Tibial nerve (tissue), 4 donors: ENCODE measurements at regions not wholly inside any gene's neighbourhood (a gene's known extent, or its start where the extent isn't known, plus 50 kb on each side); places are given as distances from the start of the nearest gene placed in this dataset.
"Not testable (repeated sequence)": the region's sequence is repeated elsewhere in the genome, so short reads cannot be mapped to it uniquely, and the experiment has no call there.

ENCODE experiments used
- DNase-seq, 2 donors: peaks; one replicate each; pipeline ENCODE4 v3.0.0-alpha.2; 2019; ENCODE audit warnings: low spot score in 2 of 2
- H3K27ac ChIP-seq, 4 donors: fragments of 200-600 bp; sonication (generic) in 3 of 4; one replicate each; pipeline ENCODE4 v1.5.1; 2017 to 2019; ENCODE audit warnings: mild to moderate bottlenecking in 1 of 4
- H3K27me3 ChIP-seq, 2 donors: fragments of 200-600 bp; sonication (generic) in 1 of 2; one replicate each; pipeline versions ENCODE4 v1.5.1 to v1.6.0; 2017 to 2019
- H3K36me3 ChIP-seq, 3 donors: fragments of 200-600 bp; sonication (generic); one replicate each; pipeline ENCODE4 v1.5.1; 2018 to 2019
- H3K4me1 ChIP-seq, 4 donors: fragments of 200-600 bp; sonication (generic) in 3 of 4; one replicate each; pipeline ENCODE4 v1.5.1; 2017 to 2019
- H3K4me3 ChIP-seq, 4 donors: fragments of 200-600 bp; sonication (generic) in 3 of 4; one replicate each; pipeline ENCODE4 v1.5.1; 2017 to 2019; ENCODE audit warnings: mild to moderate bottlenecking in 1 of 4, moderate library complexity in 1 of 4
- H3K9me3 ChIP-seq, 4 donors: fragments of 200-600 bp; sonication (generic) in 3 of 4; one replicate each; pipeline ENCODE4 v1.5.1; 2017 to 2019
- CTCF ChIP-seq, 5 experiments: fragments of 200-600 bp in 3 of 5; fragments of 450-650 bp in 2 of 5; sonication (generic) in 3 of 5; IDR thresholded peaks; one replicate each; pipeline ENCODE4 v1.5.1; 2016 to 2019; ENCODE audit warnings: antibody characterized with exemption in 5 of 5, mild to moderate bottlenecking in 3 of 5, moderate library complexity in 2 of 5
- EP300 ChIP-seq, 2 donors: sonication (generic); formaldehyde crosslinking; IDR thresholded peaks; one replicate each; pipeline ENCODE4 v1.6.1; 2017; ENCODE audit warnings: antibody characterized with exemption in 2 of 2, mild to moderate bottlenecking in 1 of 2
- POLR2A ChIP-seq, 2 donors: fragments of 450-650 bp; IDR thresholded peaks; one replicate each; pipeline ENCODE4 v1.6.1; 2017; ENCODE audit warnings: antibody characterized with exemption in 2 of 2, mild to moderate bottlenecking in 2 of 2, moderate library complexity in 2 of 2
- WGBS, 2 donors: methylation state at CpG; one replicate each; pipeline ENCODE4 v1.1.5; 2018; 5-methylcytosine and 5-hydroxymethylcytosine counted together

GRCh38 chr21:33967086-33967571 lies 51.5 kb upstream of the ATP5PO start:
- no peak overlapping the region for H3K27ac ChIP-seq
- TF ChIP-seq CTCF (IDR thresholded peaks at IDR 0.05): no peak
- no peak for TF ChIP-seq EP300 (IDR thresholded peaks at IDR 0.05)
- TF ChIP-seq POLR2A (IDR thresholded peaks at IDR 0.05): no peak
- H3K27me3 ChIP-seq: no peaks in the 10 kb centered on the region
- H3K4me3 ChIP-seq: no peak overlapping the region
- DNase-seq: no peak
- WGBS, 2 donors: 72 to 78% methylated on average over 5 of the region's 5 CpGs
- H3K36me3 ChIP-seq: no peaks in the 10 kb centered on the region
- no peaks in the 10 kb centered on the region for H3K9me3 ChIP-seq
- H3K4me1 ChIP-seq: peaks cover 0 to 20% (median 9%) of the 10 kb centered on the region in 4 donors

DNA sequence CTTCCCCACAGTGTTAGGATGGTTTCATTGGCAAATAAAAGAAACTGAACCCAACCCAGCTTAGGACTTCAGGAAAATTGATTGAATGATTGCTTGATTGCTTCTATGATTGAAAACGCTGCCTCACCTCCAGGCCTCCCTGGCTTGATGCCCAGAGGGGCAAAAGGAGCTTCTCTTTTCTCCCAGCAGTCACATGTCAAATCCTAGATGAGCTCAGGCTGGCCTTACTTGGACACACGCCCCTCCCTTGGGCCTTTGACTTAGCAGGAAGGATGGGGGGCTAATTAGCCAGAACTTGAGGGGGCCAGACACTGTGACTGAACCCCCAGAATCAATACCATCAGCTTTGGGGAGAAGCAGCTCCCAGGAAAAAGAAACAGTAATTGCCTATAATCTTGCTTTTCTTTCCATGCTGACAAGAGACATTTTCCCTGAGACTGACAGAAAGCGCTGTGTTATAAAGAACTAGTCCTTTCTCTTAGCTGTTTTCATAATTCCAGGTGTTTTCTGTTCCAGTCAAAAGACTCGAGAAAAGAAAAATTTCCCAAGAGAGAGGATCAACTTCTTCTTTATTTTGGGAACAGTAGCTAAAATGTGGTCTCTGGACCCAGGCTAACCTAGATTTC lies 50.8 kb upstream of the ATP5PO start:
- DNase-seq: no peak
- 51 to 55% methylated on average over 4 of the region's 4 CpGs for WGBS, 2 donors
- no peaks in the 10 kb centered on the region for H3K9me3 ChIP-seq
- no peak overlapping the region for H3K27ac ChIP-seq
- no peaks in the 10 kb centered on the region for H3K36me3 ChIP-seq
- no peaks in the 10 kb centered on the region for H3K27me3 ChIP-seq
- H3K4me1 ChIP-seq: peaks cover 0 to 20% (median 9%) of the 10 kb centered on the region in 4 donors
- no peak for TF ChIP-seq CTCF (IDR thresholded peaks at IDR 0.05)
- TF ChIP-seq EP300 (IDR thresholded peaks at IDR 0.05): no peak
- TF ChIP-seq POLR2A (IDR thresholded peaks at IDR 0.05): no peak
- no peak overlapping the region for H3K4me3 ChIP-seq

DNA sequence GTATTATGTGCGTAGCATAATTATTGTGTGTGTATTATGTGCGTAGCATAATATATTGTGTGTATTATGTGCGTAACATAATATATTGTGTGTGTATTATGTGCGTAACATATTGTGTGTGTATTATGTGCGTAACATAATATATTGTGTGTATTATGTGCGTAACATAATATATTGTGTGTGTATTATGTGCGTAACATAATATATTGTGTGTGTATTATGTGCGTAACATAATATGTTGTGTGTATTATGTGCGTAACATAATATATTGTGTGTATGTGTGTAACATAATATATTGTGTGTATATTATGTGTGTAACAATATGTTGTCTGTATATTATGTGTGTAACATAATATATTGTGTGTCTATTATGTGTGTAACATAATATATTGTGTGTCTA lies 50.1 kb upstream of the ATP5PO start:
- not testable (repeated sequence) for DNase-seq, H3K9me3 ChIP-seq, H3K36me3 ChIP-seq, H3K27me3 ChIP-seq, H3K4me3 ChIP-seq, H3K27ac ChIP-seq
- H3K4me1 ChIP-seq: peaks cover 0 to 20% (median 9%) of the 10 kb centered on the region in 4 donors
- 95 to 98% methylated on average over 9 of the region's 9 CpGs for WGBS, 2 donors
